HG03060 (cell line): ENCODE measurements at regions not wholly inside any gene's neighbourhood (a gene's known extent, or its start where the extent isn't known, plus 50 kb on each side); places are given as distances from the start of the nearest gene placed in this dataset.

ENCODE experiments used
- ATAC-seq: cut with Tn5 transposase; IDR thresholded peaks from one replicate; pipeline ENCODE4 v1.9.1; 2021; ENCODE audit warnings: low read depth, moderate number of reproducible peaks; ENCODE audit not compliant: unreplicated experiment

DNA sequence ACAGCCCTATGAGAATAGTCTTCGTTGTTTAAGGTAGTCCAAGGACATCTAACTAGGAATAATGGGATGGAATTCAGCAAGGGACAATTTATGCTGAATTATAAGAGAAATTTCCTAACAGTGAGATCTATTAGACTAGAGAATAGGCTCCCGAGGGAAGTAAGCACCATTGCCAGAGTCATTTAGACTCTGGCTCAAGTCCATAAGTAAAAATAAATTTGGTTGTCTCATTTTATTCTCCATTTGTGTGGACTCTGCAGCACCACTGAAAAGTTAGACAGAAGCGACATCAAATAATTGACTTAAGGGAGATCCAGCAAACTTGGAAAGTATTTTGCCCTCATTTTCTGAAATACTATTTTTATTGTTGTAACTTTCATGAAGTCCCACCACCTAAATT, 129.3 kb upstream of the SMIM21 start:
- no peak for ATAC-seq

DNA sequence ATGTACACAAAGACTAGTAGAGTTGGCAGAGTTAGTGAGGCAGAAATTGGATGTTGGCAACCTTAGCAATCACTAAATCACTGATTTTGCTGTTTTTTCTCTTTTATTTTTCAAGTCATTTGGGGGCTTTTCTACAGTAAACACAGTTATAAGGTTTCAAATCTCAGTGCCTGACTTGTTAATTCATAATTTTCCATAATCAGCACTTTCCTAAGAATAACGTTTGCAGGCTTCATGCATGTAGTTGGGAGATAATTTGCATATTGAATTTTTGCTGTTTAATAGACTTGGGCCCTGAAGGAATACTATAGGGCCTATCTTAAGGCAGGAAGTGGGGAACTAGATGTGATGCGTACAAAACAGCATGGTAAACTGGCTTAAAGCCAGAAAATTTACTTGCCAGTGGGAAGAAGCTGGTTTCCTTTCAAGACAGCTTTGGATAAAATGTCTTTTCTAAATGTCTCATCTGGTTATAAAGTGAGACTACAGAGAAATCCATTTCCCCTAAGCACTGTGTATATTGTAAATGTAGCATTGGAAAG, 127.2 kb upstream of the SMIM21 start:
- no peak for ATAC-seq

DNA sequence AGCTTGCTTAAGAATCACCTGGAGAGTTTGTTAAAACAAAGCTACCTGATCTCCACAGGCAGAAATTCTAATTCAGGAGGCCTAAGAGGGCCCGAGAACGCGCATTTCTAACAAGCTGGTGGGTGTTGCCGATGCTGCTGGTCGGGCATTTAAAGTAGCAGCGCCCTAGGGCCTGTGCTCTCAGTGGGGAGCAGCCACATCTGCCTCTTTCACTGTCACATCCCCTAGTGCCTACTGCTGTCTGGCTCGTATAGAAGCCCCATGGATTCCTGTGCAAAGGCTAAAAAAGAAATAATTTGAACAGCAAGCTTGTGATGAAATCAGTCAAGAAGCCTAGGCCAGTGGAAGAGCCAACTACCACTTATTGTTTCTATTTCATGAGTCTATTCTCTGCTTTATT, 126.7 kb upstream of the SMIM21 start:
- ATAC-seq: no peak

GRCh38 chr18:75553021-75553420, 125.5 kb upstream of the SMIM21 start:
- no peak for ATAC-seq

DNA sequence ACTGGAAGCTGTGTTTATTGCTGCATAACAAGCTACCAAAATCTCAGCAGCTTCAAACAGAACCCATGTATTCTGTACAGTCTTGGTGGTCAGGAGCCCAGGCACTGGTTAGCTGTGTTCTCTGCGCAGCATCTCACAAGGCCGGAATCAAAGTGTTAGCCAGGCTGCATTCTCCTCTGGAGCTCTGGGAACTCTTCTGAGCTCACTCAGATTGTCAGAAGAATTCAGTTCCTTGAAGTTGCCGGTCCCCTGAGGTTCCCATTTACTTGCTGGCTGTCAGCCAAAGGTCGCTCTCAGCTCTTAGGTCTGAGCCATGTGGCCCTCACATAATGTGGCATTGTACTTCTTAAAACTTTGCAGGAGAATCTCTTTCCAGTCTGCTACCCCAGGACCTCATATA, 123.6 kb upstream of the SMIM21 start:
- no peak for ATAC-seq

DNA sequence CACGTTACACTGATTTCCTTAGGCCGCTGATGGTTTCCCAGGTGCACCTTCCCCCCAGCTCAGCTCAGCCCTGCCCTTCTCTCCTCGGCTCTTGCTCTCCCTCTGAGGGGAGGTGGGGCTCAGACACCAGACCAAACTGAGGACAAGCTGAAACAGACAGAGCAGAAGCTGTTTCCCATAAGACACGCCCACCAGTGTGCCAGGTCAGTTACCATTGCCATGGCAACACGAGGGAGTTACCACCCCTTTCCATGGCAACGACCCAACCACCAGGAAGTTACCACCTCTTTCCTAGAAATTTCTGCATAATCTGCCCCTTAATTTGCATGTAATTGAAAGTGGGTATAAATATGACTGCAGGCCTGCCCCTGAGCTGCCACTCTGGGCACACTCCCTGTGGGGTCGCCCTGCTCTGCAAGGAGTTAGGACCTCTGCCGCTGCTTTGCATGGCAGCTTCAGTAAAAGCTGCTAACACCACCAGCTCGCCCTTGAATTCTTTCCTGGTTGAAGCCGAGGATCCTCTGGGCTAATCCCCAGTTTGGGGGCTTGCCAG, 120.9 kb upstream of the SMIM21 start:
- ATAC-seq: no peak

DNA sequence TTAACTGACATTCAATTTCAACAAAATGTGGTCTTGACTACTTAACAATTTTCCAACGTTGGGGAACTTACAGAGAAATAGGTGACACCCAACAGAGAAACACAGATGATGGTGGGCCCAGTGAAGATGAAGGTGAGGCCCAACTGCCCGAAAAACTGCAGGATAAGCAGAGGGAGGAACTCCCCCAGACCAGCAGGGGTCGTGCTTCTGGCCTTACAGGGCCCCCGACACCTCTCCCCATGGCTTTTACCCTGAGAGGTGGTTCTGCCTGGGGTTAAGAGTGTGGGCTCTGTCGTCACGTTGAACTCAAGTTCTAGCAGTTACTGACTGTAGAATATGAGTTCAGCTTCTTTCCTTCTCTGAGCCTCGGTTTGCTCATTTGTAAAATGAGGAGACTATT, 119.5 kb upstream of the SMIM21 start:
- ATAC-seq: no peak

GRCh38 chr18:75545189-75545588, 117.7 kb upstream of the SMIM21 start:
- no peak for ATAC-seq

DNA sequence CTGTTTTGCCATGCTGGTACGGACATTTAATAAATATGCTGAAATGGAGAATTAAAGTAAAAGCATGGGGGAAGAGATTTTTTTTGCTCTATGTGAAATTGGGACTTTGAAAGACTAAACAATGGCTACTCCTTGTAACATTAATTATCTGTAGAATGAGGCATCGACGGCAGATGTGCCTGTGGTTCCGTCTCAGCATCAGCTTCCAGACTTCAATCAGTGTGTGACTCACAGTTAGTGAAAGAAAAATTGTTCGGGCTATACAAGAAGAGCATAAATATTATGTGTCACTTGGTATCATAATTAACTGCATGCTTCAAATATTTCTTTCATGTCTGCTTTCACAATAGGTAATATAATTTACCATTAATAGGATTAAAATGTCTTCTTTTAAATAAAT, 117.0 kb upstream of the SMIM21 start:
- no peak for ATAC-seq

GRCh38 chr18:75544051-75544481, 116.6 kb upstream of the SMIM21 start:
- no peak for ATAC-seq

DNA sequence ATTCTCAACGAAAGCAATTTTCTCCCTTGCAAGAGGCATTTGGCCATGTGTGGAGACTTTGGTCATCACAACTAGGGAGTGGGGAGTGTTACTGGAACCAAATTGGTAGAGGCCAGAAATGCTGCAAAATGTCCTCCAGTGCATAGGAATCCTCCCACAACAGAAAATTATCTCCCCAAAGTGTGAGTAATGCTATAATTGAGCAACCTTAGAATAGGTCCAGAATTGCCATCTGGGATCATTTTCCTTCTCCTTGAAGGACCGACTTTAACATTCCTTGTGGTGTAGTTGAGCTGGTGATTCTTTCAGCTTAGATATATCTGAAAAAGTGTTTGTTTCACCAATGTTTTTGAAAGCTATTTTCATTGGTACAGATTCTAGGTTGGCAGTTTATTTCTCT, 111.2 kb upstream of the SMIM21 start:
- no peak for ATAC-seq

DNA sequence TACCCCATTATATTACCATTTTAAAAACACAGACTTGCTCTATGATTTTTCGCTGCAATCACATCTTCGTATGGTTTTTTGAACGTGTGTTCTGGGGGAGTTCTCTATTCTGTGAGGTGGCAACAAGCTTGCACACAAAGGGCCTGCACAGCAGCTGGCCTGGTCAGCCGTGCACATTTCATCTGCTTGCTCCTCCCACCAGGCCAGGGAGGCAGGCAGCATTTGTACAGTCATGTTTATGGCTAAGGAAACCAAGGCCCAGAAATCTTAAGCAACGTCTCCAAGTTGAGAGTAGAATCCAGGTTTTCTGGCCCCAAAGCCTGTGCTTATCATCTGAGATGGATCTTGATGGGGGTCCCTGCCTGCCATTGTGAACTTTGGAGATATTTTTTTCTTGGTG, 106.4 kb upstream of the SMIM21 start:
- ATAC-seq: no peak

GRCh38 chr18:75533209-75533608, 105.7 kb upstream of the SMIM21 start:
- no peak for ATAC-seq

DNA sequence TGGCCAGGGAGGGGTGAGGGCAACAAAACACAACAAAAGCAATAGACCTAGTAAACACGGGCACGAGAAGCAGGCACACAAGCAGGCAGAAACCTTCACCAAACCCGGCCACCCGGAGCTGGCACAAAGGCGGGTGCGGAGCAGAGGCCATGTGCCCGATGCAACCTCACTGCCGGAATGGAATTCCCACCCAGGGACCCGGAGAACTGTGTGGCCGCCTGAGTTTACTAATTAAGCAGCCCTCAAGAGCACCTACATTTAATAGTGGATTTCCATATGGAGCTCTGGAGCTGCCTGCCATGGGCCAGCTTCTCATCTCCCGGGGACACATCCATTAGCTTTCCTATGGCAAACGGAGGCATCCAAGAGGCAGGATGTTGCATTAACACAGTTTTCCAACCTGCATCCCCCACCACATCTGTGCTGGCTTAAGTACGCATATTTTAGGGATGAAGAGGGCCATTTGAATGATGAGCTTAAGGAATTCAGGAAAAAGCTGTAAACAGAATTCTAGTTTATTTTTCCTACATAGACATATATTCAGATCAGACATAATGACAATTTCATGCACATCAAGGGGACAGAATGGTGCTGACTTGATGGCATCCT, 104.5 kb upstream of the SMIM21 start:
- ATAC-seq: no peak

DNA sequence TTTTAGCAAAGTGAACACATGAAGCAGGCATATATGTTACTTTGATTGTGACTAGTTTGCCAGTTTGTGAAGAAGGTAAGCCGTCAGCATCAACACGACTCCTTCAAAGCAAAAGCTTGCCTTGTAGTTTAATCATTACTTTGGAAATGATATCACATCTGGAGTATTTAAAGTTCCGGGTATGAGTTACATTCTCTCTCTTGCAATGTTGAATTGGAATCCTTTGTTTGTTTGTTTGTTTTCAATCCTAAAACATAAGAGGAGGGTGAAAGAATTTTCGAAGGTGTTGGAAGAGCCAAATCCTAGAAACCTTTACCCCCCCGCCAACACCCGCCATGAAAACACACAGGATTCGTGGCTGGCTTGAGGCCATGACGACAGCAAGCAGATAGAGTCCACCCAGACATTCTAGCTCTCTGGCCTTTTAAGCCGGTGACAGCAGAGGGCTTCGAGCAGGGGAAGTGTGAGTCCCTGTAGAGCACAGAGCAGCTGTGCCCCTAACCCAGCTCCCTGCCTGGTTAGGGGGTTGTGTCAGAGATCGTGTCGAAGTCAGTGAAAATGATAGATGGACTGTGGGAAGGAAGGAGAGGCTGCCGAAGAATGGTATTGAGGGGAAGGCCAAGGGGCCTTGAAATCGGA, 103.8 kb upstream of the SMIM21 start:
- ATAC-seq: no peak

- no peak for ATAC-seq
Measured at GRCh38 chr18:75530566-75531211, 103.2 kb upstream of the SMIM21 start.

DNA sequence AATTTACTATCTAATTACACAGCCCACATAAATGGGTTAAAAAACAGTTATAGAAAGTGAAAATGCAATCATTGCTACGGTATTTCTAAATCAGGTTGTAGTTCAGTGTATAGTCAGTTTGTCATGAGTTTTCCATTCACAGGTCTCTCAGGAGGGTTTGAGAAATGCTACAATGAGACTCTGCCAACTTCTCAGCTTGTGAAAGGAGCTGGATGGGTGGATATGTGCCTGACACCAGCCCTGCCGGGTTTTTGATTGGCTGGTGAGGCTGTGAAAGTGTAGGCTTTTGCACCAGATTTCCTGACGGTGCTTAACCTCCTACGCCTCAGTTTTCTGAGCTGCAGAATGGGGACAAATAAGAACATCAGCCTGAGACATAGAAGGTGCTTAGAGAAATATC, 102.6 kb upstream of the SMIM21 start:
- no peak for ATAC-seq

DNA sequence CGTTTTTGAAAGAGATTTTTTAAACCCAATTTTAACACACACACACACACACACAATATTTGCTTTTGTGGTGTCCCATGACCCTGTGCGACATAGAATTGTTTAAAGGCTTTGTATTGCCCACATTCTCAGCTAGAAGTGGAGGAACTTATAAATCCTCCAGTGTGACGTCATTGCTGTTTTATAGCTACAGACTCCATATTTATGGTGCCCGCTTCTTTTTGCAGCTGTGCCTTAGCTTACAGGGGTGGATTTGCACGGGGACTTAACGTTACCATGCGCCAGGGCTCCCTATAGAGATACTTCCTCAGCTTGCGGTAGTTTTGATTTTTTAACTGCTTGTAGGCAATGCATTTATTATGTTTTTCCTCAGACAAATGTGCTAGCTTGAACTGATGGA, 101.9 kb upstream of the SMIM21 start:
- no peak for ATAC-seq

DNA sequence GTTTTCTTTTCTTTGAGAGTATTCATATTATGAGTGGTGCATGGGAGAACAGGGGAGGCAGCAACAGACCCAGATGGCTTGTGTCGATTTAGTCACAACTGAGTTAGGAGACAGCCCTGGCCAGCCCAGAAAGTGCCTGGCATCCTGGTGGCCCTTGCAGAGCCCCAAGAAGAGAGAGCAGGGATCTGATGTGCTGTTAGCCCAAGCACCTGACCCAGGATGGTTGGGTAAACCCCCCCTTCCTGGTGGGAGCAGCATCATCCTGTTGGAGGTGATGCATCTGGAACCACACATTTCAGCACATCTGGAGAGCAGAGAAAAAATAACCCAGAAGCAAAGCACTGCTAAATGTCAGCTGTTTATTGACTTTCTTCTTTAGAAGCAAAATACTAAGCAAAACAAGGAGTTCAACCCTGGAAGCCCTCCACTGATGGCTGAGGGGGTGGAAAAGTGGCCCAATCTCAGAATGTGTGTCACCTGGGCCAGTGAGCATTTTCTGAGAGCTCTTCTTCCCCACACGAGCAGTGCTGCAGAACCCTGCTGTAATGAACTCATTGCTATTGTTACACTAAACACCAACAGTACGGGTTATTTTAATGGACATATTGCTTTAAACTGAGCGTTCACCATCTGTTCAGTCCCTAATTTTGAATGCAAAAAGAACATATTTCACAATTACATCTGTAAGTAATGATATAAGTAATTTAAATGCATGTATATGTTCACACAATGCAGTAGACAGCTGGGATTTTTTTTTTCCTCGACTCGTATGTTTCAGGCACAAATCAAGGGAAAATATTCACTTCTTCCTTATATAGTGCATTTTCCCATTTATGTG, 100.6 kb upstream of the SMIM21 start:
- ATAC-seq: no peak

DNA sequence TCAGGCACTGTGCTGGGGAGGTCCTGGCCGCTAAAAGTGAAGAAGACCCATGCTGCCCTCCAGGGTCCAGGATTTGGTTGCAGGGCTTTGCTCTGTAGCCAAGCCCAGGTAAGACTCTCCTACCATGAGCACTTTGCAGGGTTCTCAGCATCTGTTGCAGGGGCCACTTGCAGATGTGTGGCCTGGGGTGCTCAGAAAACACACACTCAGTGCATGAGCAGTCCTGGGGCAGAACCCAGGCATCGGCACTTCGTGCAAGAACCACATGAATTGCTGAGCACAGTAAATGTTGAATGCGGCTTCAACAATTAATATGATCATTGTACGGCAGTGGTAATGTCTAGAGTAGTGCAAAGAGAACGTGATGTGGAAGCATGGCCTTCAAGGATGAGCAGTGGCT, 98.5 kb upstream of the SMIM21 start:
- ATAC-seq: no peak

GRCh38 chr18:75525331-75525730, 97.8 kb upstream of the SMIM21 start:
- no peak for ATAC-seq
